AG09319 (cell line): ENCODE measurements at regions not wholly inside any gene's neighbourhood (a gene's known extent, or its start where the extent isn't known, plus 50 kb on each side); places are given as distances from the start of the nearest gene placed in this dataset.

ENCODE experiments used
- DNase-seq: peaks from one replicate; pipeline ENCODE4 v3.0.0-alpha.2; 2010; ENCODE audit warnings: low read depth; ENCODE audit errors: extremely low read depth
- CTCF ChIP-seq: IDR thresholded peaks from 2 replicates; pipeline ENCODE4 v1.5.1; 2011; ENCODE audit warnings: low read depth, mild to moderate bottlenecking, inconsistent platforms, low read length, moderate library complexity

- no peak for DNase-seq
- TF ChIP-seq CTCF: no peak
These were observed 325.9 kb downstream of the COL12A1 start for GRCh38 chr6:74879976-74880375.

- TF ChIP-seq CTCF: no peak
- no peak for DNase-seq
These were observed 326.6 kb downstream of the COL12A1 start for GRCh38 chr6:74879234-74879633.

GRCh38 chr6:74875193-74875592, 330.7 kb downstream of the COL12A1 start:
- no peak for TF ChIP-seq CTCF
- no peak for DNase-seq

- no peak for TF ChIP-seq CTCF
- DNase-seq: no peak
These were observed 332.9 kb downstream of the COL12A1 start for GRCh38 chr6:74872754-74873476.

- DNase-seq: peak; percentile 80
- TF ChIP-seq CTCF: no peak
These were observed 334.1 kb downstream of the COL12A1 start for GRCh38 chr6:74871757-74872156.

GRCh38 chr6:74870403-74870802, 335.4 kb downstream of the COL12A1 start:
- no peak for TF ChIP-seq CTCF
- DNase-seq: no peak

GRCh38 chr6:74867291-74867690, 338.6 kb downstream of the COL12A1 start:
- no peak for TF ChIP-seq CTCF
- DNase-seq: no peak
